Tibial nerve (tissue), 4 donors: ENCODE measurements at regions not wholly inside any gene's neighbourhood (a gene's known extent, or its start where the extent isn't known, plus 50 kb on each side); places are given as distances from the start of the nearest gene placed in this dataset.

ENCODE experiments used
- DNase-seq, 2 donors: peaks; one replicate each; pipeline ENCODE4 v3.0.0-alpha.2; 2019; ENCODE audit warnings: low spot score in 2 of 2
- H3K27ac ChIP-seq, 4 donors: fragments of 200-600 bp; sonication (generic) in 3 of 4; one replicate each; pipeline ENCODE4 v1.5.1; 2017 to 2019; ENCODE audit warnings: mild to moderate bottlenecking in 1 of 4
- H3K27me3 ChIP-seq, 2 donors: fragments of 200-600 bp; sonication (generic) in 1 of 2; one replicate each; pipeline versions ENCODE4 v1.5.1 to v1.6.0; 2017 to 2019
- H3K36me3 ChIP-seq, 3 donors: fragments of 200-600 bp; sonication (generic); one replicate each; pipeline ENCODE4 v1.5.1; 2018 to 2019
- H3K4me1 ChIP-seq, 4 donors: fragments of 200-600 bp; sonication (generic) in 3 of 4; one replicate each; pipeline ENCODE4 v1.5.1; 2017 to 2019
- H3K4me3 ChIP-seq, 4 donors: fragments of 200-600 bp; sonication (generic) in 3 of 4; one replicate each; pipeline ENCODE4 v1.5.1; 2017 to 2019; ENCODE audit warnings: mild to moderate bottlenecking in 1 of 4, moderate library complexity in 1 of 4
- H3K9me3 ChIP-seq, 4 donors: fragments of 200-600 bp; sonication (generic) in 3 of 4; one replicate each; pipeline ENCODE4 v1.5.1; 2017 to 2019
- CTCF ChIP-seq, 5 experiments: fragments of 200-600 bp in 3 of 5; fragments of 450-650 bp in 2 of 5; sonication (generic) in 3 of 5; IDR thresholded peaks; one replicate each; pipeline ENCODE4 v1.5.1; 2016 to 2019; ENCODE audit warnings: antibody characterized with exemption in 5 of 5, mild to moderate bottlenecking in 3 of 5, moderate library complexity in 2 of 5
- EP300 ChIP-seq, 2 donors: sonication (generic); formaldehyde crosslinking; IDR thresholded peaks; one replicate each; pipeline ENCODE4 v1.6.1; 2017; ENCODE audit warnings: antibody characterized with exemption in 2 of 2, mild to moderate bottlenecking in 1 of 2
- POLR2A ChIP-seq, 2 donors: fragments of 450-650 bp; IDR thresholded peaks; one replicate each; pipeline ENCODE4 v1.6.1; 2017; ENCODE audit warnings: antibody characterized with exemption in 2 of 2, mild to moderate bottlenecking in 2 of 2, moderate library complexity in 2 of 2
- WGBS, 2 donors: methylation state at CpG; one replicate each; pipeline ENCODE4 v1.1.5; 2018; 5-methylcytosine and 5-hydroxymethylcytosine counted together

GRCh38 chr20:50387218-50387995 lies 122.8 kb upstream of the PTPN1 start:
- Histone ChIP-seq H3K4me1 (peaks cover 0 to 11% (median 3%) of the 10 kb centered on the region in 4 donors), H3K27me3 (no peaks in the 10 kb centered on the region), H3K27ac (no peak overlapping the region), H3K36me3 (no peaks in the 10 kb centered on the region), H3K9me3 (no peaks in the 10 kb centered on the region), H3K4me3 (no peak overlapping the region)
- no peak for DNase-seq
- 86 to 91% methylated on average over 21 of the region's 21 CpGs for WGBS, 2 donors
- TF ChIP-seq POLR2A (IDR thresholded peaks at IDR 0.05): no peak
- no peak for TF ChIP-seq CTCF (IDR thresholded peaks at IDR 0.05)
- TF ChIP-seq EP300 (IDR thresholded peaks at IDR 0.05): no peak

GRCh38 chr20:50387996-50388332 lies 122.2 kb upstream of the PTPN1 start:
- TF ChIP-seq CTCF (IDR thresholded peaks at IDR 0.05) (no peak), EP300 (IDR thresholded peaks at IDR 0.05) (no peak), POLR2A (IDR thresholded peaks at IDR 0.05) (no peak)
- peaks cover 0 to 6% (median under 1%) of the 10 kb centered on the region in 4 donors for H3K4me1 ChIP-seq
- H3K36me3 ChIP-seq: no peaks in the 10 kb centered on the region
- no peak for DNase-seq
- no peak overlapping the region for H3K4me3 ChIP-seq
- no peaks in the 10 kb centered on the region for H3K27me3 ChIP-seq
- no peaks in the 10 kb centered on the region for H3K9me3 ChIP-seq
- WGBS, 2 donors: 49 to 63% methylated on average over 6 of the region's 6 CpGs
- H3K27ac ChIP-seq: no peak overlapping the region

- TF ChIP-seq EP300 (IDR thresholded peaks at IDR 0.05): no peak
- TF ChIP-seq CTCF (IDR thresholded peaks at IDR 0.05): no peak
- TF ChIP-seq POLR2A (IDR thresholded peaks at IDR 0.05): no peak
- no peak overlapping the region for H3K27ac ChIP-seq
- WGBS, 2 donors: 87% methylated on average over 12 of the region's 12 CpGs
Measured at GRCh38 chr20:50388733-50389437, 121.3 kb upstream of the PTPN1 start.

GRCh38 chr20:50389438-50389807 lies 120.8 kb upstream of the PTPN1 start:
- DNase-seq: no peak
- H3K36me3 ChIP-seq: no peaks in the 10 kb centered on the region
- 62 to 65% methylated on average over 7 of the region's 7 CpGs for WGBS, 2 donors
- H3K4me3 ChIP-seq: no peak overlapping the region
- H3K27me3 ChIP-seq: no peaks in the 10 kb centered on the region
- no peak overlapping the region for H3K27ac ChIP-seq
- no peaks in the 10 kb centered on the region for H3K9me3 ChIP-seq
- H3K4me1 ChIP-seq: peaks cover 0 to 3% (median 0%) of the 10 kb centered on the region in 4 donors
- TF ChIP-seq EP300 (IDR thresholded peaks at IDR 0.05) (no peak), POLR2A (IDR thresholded peaks at IDR 0.05) (no peak), CTCF (IDR thresholded peaks at IDR 0.05) (no peak)

More at GRCh38 chr20:50388733-50389437, 121.3 kb upstream of the PTPN1 start:
- no peaks in the 10 kb centered on the region for H3K9me3 ChIP-seq
- no peaks in the 10 kb centered on the region for H3K27me3 ChIP-seq
- H3K4me1 ChIP-seq: no peaks in the 10 kb centered on the region
- DNase-seq: no peak
- no peak overlapping the region for H3K4me3 ChIP-seq
- no peaks in the 10 kb centered on the region for H3K36me3 ChIP-seq
